ELR (cell line): ENCODE measurements at regions not wholly inside any gene's neighbourhood (a gene's known extent, or its start where the extent isn't known, plus 50 kb on each side); places are given as distances from the start of the nearest gene placed in this dataset.
"Not testable (repeated sequence)": the region's sequence is repeated elsewhere in the genome, so short reads cannot be mapped to it uniquely, and the experiment has no call there.

ENCODE experiments used
- DNase-seq: peaks from one replicate; pipeline ENCODE4 v3.0.0-alpha.2; 2015; ENCODE audit warnings: low read depth

DNA sequence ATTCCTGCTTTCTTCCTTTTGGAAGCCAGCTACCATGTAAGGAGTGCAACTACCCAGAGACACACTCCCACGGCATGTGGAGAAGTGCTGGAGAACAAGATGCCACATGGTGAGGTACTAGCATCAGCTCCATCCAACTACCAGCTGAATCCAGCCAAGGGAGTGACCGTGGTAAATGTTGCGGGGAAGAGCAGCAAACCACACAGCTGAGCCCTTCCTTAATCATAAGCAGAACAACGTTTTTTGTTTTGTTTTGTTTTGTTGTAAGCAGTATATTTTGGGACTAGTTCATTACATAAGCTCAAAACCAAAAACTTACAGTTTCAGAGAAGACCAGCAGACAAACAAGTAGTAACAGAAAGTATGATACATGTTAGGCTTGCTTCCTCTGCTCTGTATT is 212.6 kb upstream of the ATP10A start:
- no peak for DNase-seq

DNA sequence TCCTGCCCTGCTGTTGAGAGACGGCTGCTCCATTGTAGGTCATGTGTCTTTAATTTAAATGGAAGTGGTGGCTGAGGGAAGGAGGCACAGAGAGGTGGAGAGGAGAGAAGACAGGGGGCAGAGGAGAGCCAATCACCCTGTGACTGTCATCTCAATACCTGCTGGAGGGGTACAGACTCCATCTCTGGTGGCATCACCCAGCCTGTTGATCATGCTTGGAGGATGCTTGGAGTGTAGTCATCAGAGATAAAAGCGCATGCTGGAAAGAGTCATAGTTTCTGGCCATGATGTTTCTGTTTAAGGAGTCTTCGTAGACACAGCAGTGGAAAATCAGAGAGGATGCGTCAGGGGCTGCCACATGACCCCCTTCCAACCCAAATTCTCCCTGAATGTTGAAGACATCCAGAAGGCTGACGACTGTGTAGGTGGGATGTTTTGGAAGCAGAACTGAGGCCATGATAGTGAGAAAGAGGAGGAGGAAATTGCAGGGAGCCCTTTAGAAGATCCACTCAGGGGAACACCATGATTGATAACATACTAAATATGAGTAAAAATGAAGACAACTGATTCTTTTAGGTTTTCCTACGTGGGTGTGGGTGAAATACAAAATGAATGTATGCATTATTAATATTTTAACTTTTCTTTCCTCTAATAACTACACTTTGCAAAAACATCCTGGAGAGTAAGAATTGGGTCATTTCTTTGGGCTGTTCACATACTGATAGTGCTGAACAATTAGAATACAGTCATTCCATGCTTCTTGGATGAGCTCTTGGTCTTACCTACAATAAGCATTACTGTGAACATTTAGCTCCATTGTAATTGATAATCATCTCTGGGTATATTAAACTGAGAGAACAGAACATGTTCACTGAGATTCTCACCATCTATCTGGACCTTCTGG is 210.6 kb upstream of the ATP10A start:
- no peak for DNase-seq

DNA sequence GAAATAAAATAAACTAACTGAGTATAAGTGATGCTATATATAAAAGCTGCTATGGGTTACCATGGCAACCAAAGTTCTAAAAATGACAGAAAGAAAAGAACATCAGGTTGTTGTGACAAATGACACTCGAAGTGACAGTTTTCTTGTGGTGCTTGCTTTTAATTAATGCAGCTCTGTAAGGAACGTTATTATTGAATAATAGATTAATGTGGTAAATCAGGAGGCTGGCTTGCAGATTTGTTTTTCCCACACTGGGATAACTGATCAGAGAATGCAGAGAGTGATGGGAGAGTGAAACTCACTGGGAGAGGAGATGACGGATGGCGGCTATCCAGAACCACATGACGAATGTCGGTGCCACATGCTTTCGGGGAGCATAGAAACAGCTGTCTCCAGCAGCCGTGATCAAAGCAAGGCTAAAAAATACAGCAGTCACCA is 207.0 kb upstream of the ATP10A start:
- DNase-seq: no peak

DNA sequence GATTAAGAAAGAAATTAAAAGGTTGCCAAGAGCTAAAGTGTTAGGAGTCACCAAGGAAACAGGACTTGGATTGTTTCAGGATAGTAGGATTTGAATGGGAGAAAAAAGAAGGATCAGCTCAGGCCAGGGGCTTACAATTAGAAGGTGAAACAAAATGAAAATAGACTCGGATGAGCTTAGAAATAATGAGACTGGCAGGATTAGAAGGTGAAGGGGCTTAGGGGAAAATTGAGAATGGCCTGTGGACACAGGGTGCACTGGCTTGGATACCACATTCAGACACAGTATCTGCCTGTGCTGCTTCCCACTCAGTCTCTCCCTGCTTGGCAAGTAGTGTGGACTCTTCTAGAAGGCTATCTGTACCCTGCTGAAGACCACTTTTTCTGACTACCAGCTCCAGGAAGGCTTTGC is 206.1 kb upstream of the ATP10A start:
- no peak for DNase-seq

DNA sequence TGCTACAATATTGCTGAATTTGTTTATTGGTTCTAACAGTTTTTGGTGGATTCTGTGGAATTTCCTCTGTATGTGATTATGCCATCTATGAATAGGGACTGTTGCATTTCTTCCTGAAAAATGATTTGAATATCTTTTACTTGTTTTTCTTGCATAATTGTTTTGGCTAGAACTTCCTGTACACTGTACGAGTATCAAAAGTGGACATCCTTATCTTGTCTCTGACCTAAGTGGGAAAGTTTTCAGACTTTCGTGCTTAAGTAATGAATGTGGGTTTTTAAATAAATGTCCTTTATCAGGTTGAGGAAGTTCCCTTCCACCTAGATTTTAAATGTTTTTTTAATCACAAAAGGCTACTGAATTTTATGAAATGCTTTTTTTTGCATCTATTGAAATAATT is 203.8 kb upstream of the ATP10A start:
- DNase-seq: no peak

DNA sequence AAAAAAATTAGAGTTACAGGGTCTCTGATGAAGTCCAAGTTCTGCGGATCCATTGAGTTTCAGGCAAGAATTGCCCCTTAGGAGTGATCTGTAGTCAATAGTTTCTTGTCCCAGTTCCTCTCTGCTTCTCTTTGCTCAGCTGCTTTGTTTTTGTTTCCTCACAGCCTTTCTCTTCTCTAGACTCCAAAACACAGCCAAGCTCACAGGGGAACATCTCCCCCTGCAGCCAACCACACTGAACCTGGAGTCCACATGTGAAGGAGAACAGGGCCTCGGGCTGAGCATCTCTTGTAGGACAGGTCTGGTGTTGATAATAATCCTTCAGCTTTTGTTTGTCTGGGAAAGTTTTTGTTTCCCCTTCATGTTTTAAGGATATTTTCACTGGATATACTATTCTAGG is 202.6 kb upstream of the ATP10A start:
- no peak for DNase-seq

DNA sequence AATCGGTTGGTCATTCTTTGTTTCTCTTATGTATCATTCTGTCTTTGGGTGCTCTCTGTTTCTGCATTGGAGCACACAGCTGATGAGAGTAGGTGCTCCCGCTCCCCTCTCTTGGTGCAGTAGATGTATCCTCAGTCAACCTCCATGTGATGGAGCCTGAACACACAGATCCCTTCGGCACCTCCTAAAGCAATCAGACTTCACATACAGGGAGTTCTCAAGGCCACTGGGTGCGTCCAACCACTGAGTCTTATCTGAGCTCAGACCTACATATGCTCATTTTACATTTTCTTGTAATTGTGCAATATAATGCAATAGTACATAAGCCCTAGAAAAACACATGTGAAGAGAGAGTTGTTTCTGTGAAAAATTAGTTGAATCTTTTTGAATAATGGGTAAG is 198.1 kb upstream of the ATP10A start:
- DNase-seq: no peak

DNA sequence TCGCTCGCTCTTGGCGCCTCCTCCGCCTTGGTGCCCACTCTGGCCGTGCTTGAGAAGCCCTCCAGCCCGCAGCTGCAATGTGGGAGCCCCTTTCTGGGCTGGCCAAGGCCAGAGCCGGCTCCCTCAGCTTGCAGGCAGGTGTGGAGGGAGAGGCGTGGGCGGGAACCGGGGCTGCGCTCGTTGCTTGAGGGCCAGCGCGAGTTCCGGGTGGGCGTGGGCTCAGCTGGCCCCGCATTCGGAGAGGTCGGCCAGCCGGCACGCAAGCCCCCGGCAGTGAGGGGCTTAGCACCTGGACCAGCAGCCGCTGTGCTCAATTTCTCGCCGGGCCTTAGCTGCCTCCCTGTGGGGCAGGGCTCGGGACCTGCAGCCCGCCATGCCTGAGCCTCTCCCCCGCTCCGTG is 193.6 kb upstream of the ATP10A start:
- not testable (repeated sequence) for DNase-seq

DNA sequence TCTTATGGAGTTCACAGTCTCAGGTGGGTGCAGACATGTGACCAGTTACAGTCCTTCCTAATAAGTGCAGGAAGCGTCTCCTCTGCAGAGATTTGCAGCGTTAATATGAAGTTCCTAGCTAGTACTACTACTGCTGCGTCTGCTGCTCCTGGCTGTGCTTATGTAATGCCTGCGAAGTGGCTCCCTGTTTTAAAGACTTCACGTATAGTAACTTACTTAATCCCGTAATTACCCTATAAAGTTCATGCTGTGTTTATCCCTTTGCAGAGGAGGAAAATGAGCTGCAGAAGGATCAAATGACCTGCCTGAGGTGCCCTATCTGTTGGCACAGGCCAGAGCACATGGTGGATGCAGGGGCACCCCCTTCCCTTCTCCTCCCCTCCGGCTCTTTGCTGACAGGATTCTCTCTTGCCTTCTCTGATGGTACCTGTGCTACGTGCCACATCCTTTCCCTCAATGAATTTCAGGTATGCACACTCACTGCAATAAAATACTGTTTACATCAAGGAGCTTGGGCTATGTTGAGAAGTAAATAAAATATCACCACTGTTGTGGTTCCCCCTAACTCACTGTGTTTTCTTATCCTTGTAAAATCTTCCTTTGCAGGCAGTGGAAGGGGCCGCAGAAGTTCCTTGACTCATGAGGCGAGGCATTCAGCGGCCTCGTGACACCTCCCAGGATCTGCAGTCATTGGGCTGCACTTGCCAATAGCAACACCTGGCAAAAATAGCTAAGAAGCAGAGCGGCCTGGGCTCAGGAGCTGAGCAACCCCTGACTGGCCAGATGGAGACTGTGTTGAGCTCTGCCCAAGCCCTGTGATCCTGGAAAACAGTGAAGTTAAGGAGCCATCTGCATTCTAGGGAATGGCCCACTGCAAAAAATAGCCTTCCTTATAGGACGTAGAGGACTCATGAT is 188.9 kb upstream of the ATP10A start:
- no peak for DNase-seq

DNA sequence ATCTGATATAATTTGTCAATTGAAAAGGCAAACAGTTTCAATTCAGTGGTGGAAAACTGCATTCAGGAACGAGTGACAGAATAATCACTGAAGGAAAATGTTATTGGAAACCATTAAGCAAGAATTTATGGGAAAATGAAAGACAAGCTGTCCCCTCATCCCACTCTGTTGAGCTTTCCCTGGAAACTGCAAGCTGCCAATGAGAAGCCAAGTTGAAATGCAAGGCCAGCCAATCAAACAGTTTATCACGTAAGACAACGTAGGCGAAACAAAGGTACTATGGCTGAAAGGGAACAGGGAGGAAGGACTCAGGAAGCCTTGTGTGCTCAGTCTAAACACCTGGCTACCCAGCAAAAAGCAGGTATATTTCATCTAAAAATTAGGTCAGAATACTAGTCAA is 187.9 kb upstream of the ATP10A start:
- no peak for DNase-seq

DNA sequence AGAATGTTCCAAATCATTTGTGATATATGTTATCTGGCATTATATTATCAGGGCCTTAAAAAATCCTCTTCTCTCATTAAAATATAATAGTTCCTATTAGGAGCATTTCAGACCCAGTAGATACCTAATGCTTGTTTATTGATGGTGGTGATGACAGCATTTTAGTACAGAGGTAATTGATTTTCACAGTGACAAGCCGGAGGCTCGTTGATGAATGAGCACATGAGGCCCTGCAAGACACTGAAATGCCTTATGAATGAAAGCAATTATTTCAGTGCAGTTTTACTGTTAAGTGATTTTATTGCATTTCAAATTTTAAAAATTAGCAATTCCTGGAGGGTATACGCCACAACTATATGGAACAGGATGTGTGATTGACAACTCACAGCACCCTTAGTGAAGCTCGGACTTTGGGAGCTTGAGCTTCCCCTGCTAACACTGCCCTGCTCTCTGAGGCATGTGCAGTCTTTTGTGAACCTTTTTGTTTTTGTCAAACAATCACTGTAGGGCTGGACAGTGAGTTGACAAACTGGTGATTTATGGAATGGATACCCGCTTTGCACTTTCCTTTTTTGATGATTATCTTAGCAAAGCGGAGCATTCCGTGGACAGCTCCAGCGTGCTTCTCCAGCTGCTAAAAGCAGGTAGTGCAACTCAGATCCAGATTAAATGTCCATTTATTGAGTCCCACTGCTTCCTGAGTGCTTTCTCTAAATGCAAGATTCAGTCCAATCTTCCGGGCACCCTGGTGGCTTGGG is 187.0 kb upstream of the ATP10A start:
- no peak for DNase-seq

DNA sequence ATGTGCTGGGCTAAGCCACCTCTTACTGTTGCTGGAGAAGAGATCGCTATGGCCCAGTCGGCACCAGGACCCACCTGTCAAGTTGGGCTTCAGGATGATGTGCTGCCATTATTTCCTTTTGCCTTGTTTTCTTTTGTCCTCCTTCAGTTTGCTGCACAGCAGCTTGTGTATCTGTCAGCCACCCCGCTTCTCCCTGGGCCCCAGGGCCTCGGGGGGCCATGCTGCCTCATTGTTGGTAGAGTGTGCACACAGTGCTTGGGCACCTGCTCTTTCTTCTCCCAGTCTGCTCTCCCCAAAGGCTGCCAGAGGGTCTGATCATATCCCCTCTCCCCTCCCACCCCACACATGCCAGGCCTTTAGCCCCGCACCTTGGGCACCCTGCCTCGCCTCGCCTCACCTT is 185.5 kb upstream of the ATP10A start:
- no peak for DNase-seq

DNA sequence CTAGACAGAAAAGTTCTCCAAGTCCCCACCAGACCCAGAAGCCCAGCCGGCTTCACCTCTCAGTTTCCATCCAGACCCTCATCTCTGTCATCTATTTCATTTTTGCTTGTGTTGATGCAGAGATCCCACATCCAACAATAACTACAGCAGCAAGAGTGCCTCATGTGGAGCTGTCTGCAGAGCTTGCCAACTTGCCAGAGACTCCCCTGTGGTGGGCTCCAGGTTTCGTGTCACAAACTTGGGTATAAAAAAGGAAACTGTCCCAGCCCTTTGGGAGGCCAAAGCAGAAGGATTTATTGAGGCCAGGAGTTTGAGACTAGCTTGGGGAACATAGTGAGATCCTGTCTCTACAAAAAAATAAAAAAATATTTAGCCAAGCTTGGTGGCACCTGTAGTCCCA is 182.4 kb upstream of the ATP10A start:
- DNase-seq: no peak

DNA sequence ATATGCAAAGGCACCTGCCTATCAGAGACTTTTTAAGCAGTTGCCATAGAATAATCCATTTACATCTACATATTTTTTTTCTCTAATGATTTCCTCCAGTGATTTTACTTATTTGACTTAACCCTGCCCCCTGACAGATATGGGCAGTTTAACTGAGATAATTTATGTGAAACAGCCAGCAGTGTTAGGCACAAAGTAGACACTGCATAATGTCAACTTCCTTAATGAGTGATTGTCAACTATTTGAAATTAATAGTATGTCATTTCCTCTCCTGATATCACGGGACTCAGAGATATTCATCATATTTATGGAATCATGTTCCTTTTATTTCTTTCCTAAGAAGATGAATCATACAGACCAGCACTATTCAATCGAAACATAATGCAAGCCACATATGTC is 179.9 kb upstream of the ATP10A start:
- no peak for DNase-seq

DNA sequence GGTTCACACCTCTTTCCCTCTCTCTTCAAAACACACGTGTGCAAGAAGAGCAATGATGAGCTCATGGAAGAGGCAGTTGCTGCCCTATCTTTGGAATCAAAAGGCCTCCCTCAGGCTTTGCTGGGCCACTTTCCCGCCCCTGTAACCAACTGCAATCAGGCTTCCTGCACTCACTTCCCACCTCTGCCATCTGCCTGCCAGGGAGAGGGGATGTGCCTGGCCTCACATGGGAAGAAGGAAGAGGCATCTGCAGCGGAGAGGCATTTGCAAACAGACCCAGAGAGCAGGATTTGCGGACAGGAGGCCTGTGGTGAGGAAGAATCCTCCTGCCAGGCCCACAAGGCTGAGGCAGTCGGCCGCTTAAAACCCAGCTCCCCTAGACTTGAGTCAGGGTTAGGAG is 175.6 kb upstream of the ATP10A start:
- no peak for DNase-seq

DNA sequence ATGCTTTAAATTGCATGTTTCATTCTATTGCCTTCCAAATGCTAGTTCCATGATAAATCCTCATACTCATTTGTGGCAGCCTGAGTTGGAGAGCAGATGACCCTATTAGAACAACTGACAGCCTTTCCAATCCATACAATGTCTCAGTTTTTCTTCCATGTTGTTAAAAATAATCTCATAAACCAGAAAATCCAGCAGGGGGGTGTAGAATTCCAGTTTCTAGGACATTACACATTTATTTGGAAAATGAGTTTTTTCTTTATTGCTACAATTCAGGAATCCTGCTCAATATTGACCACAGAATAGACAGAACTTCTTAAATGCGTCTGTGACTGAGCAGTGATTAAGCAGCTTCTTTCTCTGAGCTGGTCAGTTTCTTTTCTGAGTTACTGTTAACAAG is 174.2 kb upstream of the ATP10A start:
- DNase-seq: no peak

DNA sequence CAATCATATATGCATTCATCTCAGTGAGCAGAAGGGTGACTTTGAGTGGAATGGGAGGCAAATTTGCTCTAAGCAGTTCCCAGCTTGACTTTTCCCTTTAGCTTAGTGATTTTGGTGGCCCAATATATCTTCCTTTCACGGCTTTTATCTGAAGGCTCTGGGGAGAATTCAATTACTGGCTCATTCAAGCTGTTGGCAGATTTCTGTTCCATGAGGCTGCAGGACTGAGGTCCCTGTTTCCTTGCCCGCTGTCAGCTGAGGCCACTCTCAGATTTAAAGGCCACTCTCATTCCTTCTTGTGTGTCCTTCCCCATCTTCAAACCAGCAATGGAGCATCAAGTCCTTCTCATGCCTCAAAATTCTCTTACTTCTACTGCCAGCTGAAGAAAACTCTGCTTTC is 170.4 kb upstream of the ATP10A start:
- DNase-seq: no peak

DNA sequence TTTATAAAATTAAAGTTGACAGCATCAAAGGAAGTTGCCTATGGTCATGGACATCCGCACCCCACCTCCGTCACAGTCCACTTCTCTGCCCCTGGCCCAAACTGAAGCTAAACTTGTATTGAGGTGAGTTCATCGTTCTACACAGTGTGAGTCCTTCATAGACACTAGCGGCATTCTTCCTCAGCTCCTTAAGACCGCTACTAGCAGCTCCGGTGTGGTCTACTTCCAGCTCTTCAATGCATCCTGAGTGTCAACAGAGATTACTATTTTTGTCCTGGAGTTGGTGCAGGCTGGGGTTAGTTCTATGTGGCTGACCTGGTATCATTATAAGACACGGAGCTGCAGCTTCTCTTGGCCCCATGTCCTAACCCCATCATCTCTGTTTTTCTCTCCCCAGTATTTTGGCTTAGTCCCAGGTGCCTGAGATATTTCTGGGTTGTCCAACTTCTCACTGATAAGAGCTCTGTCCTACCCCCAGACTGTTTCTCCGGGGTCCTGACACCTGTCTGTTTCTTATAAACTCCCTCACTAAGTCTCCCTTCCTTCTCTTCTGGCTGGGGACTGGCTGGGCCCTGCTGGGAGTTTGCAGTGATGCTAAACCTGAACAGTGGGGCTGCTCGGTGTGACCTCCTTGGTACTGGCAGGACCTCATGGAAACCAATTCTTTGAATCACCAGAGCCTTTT is 169.2 kb upstream of the ATP10A start:
- DNase-seq: no peak

DNA sequence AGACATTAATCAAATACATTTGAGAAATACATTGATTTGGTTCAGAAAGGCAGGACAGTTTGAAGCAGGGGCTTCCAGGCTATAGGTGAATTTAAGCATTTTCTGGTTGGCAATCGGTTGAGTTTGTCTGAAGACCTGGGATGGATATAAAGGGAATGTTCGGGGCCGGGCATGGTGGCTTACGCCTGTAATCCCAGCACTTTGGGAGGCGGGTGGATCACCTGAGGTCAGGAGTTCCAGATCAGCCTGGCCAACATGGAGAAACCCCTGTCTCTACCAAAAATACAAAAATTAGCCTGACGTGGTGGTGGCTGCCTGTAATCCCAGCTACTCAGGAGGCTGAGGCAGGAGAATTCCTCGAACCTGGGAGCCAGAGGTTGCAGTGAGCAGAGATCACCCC is 166.5 kb upstream of the ATP10A start:
- DNase-seq: not testable (repeated sequence)

DNA sequence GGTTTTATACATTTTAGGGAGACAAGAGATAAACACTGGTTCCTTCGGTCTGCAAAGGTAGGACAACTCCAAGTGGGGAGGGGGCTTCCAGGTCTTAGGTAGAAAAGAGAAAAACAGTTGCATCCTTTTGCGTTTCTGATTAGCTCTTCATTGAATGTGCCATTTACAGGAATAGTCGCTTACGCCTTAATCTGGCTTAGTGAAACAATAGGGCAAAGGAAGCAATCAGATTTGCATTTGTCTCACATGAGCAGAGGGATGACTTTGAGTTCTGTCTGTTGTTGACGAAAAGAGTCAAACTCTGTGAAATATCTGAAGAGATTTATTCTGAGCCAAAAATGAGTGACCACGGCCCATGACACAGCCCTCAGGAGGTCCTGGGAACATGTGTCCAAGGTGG is 166.0 kb upstream of the ATP10A start:
- DNase-seq: no peak

DNA sequence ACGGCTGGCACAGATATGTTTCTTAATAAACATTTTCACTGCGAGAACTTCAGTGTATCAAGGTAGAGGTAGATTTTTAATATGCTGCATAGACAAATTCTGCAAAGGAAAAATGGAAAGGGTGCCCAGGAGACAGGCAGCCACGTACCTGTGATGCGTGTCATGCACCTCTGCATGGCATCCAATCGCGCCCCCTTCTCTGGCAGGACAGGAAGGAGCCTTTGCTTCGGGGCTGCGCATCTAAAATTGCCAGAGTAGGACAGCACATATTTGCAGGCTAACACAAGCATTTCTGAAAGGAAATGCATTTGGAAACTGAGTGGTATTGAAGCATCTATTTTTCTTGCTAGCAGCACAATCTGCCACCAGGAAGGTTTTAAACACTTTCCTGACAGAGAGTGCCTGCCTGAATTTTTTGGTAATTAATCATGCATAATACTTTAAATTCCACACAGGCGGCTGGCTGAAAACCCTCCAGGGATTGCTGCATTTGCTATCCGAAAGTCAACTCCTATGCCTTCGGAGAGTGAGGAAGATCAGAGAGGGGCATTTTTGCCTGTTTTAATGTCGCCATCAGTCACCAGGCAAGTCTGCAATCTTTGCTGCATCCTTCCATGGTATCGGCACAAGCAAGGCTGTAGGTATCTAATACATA is 165.1 kb upstream of the ATP10A start:
- DNase-seq: no peak
